Endothelial cell (in vitro differentiated cells): ENCODE measurements at regions not wholly inside any gene's neighbourhood (a gene's known extent, or its start where the extent isn't known, plus 50 kb on each side); places are given as distances from the start of the nearest gene placed in this dataset.

Experiments
- DNase-seq: peaks from one replicate; pipeline ENCODE4 v3.0.0; 2021; ENCODE audit warnings: low spot score
- H3K27ac Mint-ChIP-seq: one replicate; pipeline ENCODE4 v1.8.0; 2021; ENCODE audit warnings: mixed read lengths, inconsistent platforms; ENCODE audit not compliant: unreplicated experiment
- H3K27me3 Mint-ChIP-seq: one replicate; pipeline ENCODE4 v1.8.0; 2021; ENCODE audit warnings: mild to moderate bottlenecking, moderate library complexity, mixed read lengths, inconsistent platforms; ENCODE audit not compliant: unreplicated experiment
- H3K36me3 Mint-ChIP-seq: one replicate; pipeline ENCODE4 v1.8.0; 2021; ENCODE audit warnings: mild to moderate bottlenecking, low read depth, mixed read lengths, inconsistent platforms; ENCODE audit not compliant: unreplicated experiment
- H3K4me1 Mint-ChIP-seq: one replicate; pipeline ENCODE4 v1.8.0; 2021; ENCODE audit warnings: mild to moderate bottlenecking, mixed read lengths, inconsistent platforms; ENCODE audit not compliant: unreplicated experiment
- H3K4me3 Mint-ChIP-seq: one replicate; pipeline ENCODE4 v1.8.0; 2021; ENCODE audit warnings: mild to moderate bottlenecking, mixed read lengths, inconsistent platforms; ENCODE audit not compliant: unreplicated experiment
- H3K9me3 Mint-ChIP-seq: one replicate; pipeline ENCODE4 v1.8.0; 2021; ENCODE audit warnings: mixed read lengths, inconsistent platforms; ENCODE audit not compliant: unreplicated experiment
- TF ChIP-seq, protein P1 (sequence below): fragments of 200-600 bp; sonication (generic); IDR thresholded peaks from one replicate; pipeline ENCODE4 v1.5.0; 2021; ENCODE audit warnings: antibody characterized with exemption; ENCODE audit not compliant: unreplicated experiment

DNA sequence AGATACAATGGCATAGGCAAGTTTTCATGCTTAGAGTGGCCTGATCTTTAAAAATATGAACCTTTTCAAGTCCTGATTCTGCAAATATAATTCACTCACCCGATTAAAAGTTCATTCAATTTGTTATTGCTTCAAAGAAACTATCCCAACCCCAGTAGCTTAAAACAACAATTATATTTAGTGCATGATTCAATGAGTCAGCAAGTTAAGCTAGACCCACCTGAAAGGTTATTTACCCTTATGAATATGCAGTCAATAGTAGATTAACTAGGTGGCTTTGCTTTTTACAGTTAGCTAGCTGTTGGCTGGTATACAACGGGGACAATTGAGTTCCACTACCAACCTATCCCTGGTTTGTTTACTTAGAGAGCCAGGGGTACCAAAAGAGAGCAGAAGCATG, 95.6 kb upstream of the ANKEF1 start:
- Mint-ChIP-seq H3K36me3 (no peaks in the 10 kb centered on the region), H3K27ac (no peak overlapping the region), H3K4me3 (no peak overlapping the region), H3K9me3 (no peaks in the 10 kb centered on the region), H3K4me1 (no peaks in the 10 kb centered on the region), H3K27me3 (no peaks in the 10 kb centered on the region)
- TF ChIP-seq, protein P1, sequence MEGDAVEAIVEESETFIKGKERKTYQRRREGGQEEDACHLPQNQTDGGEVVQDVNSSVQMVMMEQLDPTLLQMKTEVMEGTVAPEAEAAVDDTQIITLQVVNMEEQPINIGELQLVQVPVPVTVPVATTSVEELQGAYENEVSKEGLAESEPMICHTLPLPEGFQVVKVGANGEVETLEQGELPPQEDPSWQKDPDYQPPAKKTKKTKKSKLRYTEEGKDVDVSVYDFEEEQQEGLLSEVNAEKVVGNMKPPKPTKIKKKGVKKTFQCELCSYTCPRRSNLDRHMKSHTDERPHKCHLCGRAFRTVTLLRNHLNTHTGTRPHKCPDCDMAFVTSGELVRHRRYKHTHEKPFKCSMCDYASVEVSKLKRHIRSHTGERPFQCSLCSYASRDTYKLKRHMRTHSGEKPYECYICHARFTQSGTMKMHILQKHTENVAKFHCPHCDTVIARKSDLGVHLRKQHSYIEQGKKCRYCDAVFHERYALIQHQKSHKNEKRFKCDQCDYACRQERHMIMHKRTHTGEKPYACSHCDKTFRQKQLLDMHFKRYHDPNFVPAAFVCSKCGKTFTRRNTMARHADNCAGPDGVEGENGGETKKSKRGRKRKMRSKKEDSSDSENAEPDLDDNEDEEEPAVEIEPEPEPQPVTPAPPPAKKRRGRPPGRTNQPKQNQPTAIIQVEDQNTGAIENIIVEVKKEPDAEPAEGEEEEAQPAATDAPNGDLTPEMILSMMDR: no peak
- no peak for DNase-seq

GRCh38 chr20:9935285-9935684, 96.4 kb upstream of the PAK5 start:
- Mint-ChIP-seq H3K36me3 (no peaks in the 10 kb centered on the region), H3K9me3 (no peaks in the 10 kb centered on the region), H3K27ac (no peak overlapping the region), H3K27me3 (no peaks in the 10 kb centered on the region), H3K4me3 (no peak overlapping the region), H3K4me1 (no peaks in the 10 kb centered on the region)
- no peak for DNase-seq
- TF ChIP-seq, protein P1: no peak

GRCh38 chr20:9930142-9930541, 91.3 kb upstream of the PAK5 start:
- Mint-ChIP-seq H3K9me3 (no peaks in the 10 kb centered on the region), H3K27ac (no peak overlapping the region), H3K27me3 (no peaks in the 10 kb centered on the region), H3K36me3 (no peaks in the 10 kb centered on the region), H3K4me1 (no peaks in the 10 kb centered on the region), H3K4me3 (no peak overlapping the region)
- TF ChIP-seq, protein P1: no peak
- DNase-seq: no peak

GRCh38 chr20:9928955-9929354, 90.1 kb upstream of the PAK5 start:
- Mint-ChIP-seq H3K27me3 (no peaks in the 10 kb centered on the region), H3K36me3 (no peaks in the 10 kb centered on the region), H3K9me3 (no peaks in the 10 kb centered on the region), H3K4me1 (no peaks in the 10 kb centered on the region), H3K27ac (no peak overlapping the region), H3K4me3 (no peak overlapping the region)
- DNase-seq: no peak
- TF ChIP-seq, protein P1: no peak

DNA sequence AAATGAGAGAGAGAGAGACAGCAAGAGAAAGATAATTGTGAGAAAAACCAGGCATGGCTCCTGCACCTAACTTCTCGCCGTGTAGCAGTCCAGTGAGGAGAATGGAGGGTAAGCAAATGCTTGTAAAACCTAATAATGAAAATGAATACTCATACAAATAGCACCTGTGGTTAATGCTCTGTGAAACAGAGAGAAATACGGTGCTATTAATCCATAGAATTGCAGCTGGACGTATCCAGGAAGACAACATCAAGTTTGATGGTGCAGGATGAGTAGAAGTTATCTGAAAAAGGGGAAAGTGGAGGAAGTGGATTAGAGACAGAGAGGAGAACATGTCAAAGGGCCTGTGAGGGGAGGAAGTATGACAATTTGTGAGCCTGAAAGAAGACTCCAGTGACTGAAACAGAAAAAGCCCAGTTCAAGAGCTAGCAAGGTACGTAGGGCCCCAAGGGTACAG, 89.4 kb upstream of the PAK5 start:
- Mint-ChIP-seq H3K9me3 (no peaks in the 10 kb centered on the region), H3K27ac (no peak overlapping the region), H3K4me1 (no peaks in the 10 kb centered on the region), H3K4me3 (no peak overlapping the region), H3K27me3 (no peaks in the 10 kb centered on the region), H3K36me3 (no peaks in the 10 kb centered on the region)
- TF ChIP-seq, protein P1: no peak
- DNase-seq: no peak
